ENCODE measurements at regions not wholly inside any gene's neighbourhood (a gene's known extent, or its start where the extent isn't known, plus 50 kb on each side); places are given as distances from the start of the nearest gene placed in this dataset.

DNA sequence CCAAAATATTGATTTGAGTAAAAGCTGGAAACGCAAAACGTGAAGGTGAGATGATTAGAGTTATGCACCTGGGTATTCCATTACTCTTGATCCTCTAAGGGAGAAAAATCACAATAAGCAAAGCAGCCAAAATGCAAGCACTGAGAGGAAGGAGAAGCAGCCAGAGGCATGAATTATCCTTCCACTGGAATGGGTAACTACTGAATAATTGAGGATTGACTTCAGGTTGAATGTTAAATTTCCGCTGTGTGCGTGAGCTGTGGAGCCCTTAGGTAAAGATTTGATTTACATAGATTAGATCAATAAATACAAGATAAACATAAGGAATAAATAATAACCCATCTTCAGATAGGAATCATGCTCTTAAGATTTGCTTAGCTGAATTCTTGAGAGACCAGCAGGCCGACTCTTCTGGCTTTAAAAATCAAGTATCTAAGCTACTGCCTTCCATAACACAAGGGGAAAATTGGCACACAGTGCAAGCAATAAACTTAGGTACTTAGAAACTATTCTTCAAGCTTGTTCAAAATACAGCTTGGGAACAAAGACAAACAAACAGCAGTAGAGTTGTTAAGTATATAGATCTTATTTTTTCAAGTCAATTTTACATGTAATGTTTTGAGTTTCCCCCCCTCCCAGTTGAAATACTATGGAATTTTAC lies 1459.5 kb downstream of the ZPLD1 start:
- Histone ChIP-seq H3K36me3 (ENCODE audit: insufficient read depth, low read length) (no peaks in the 10 kb centered on the region), H3K27ac (ENCODE audit: low read depth, low read length) (no peak overlapping the region), H3K9me3 (ENCODE audit: control insufficient read depth in 1 of 2, low read length in 2 of 2) (no peaks in the 10 kb centered on the region), H3K4me1 (ENCODE audit: insufficient read depth, low read length) (no peaks in the 10 kb centered on the region), H3K27me3 (ENCODE audit: insufficient read depth, low read length) (no peaks in the 10 kb centered on the region), H3K4me3 (ENCODE audit: low read length in 2 of 2) (no peak overlapping the region)
- H3K4me1 Mint-ChIP-seq = no peaks in the 10 kb centered on the region
- no peaks in the 10 kb centered on the region for H3K27me3 Mint-ChIP-seq
- ChIA-PET CTCF (ENCODE audit: partially characterized antibody) (no interaction called here), POLR2A (ENCODE audit: partially characterized antibody) (no interaction called here)
- no peaks in the 10 kb centered on the region for H3K36me3 Mint-ChIP-seq
- no peak for DNase-seq
- no peak overlapping the region for H3K27ac Mint-ChIP-seq
- no peak overlapping the region for H3K4me3 Mint-ChIP-seq
- peaks cover 0 to 2% (median 0%) of the 10 kb centered on the region in 8 donors for H3K9me3 Mint-ChIP-seq
- intact Hi-C loops (cut with micrococcal nuclease) = no loop called here

- Histone ChIP-seq H3K9me3 (ENCODE audit: control insufficient read depth in 1 of 2, low read length in 2 of 2) (no peaks in the 10 kb centered on the region), H3K4me3 (ENCODE audit: low read length in 2 of 2) (no peak overlapping the region), H3K36me3 (ENCODE audit: insufficient read depth, low read length) (no peaks in the 10 kb centered on the region), H3K4me1 (ENCODE audit: insufficient read depth, low read length) (no peaks in the 10 kb centered on the region), H3K27ac (ENCODE audit: low read depth, low read length) (no peak overlapping the region), H3K27me3 (ENCODE audit: insufficient read depth, low read length) (no peaks in the 10 kb centered on the region)
- Mint-ChIP-seq H3K4me3 (no peak overlapping the region), H3K36me3 (no peaks in the 10 kb centered on the region), H3K4me1 (no peaks in the 10 kb centered on the region), H3K27me3 (no peaks in the 10 kb centered on the region), H3K27ac (no peak overlapping the region), H3K9me3 (peaks cover 0 to 6% (median 2%) of the 10 kb centered on the region in 8 donors)
- no peak for DNase-seq
- intact Hi-C loops (cut with micrococcal nuclease) = no loop called here
- ChIA-PET POLR2A (ENCODE audit: partially characterized antibody) (no interaction called here), CTCF (ENCODE audit: partially characterized antibody) (no interaction called here)
Measured at GRCh38 chr3:103899328-103899727, 1464.5 kb downstream of the ZPLD1 start.

- Mint-ChIP-seq H3K36me3 (no peaks in the 10 kb centered on the region), H3K27me3 (no peaks in the 10 kb centered on the region), H3K27ac (no peak overlapping the region), H3K4me1 (no peaks in the 10 kb centered on the region), H3K9me3 (peaks cover 0 to 6% (median 2%) of the 10 kb centered on the region in 8 donors), H3K4me3 (no peak overlapping the region)
- no peaks in the 10 kb centered on the region for H3K9me3 ChIP-seq (ENCODE audit: control insufficient read depth in 1 of 2, low read length in 2 of 2)
- H3K27me3 ChIP-seq (ENCODE audit: insufficient read depth, low read length) = no peaks in the 10 kb centered on the region
- intact Hi-C loops (cut with micrococcal nuclease) = no loop called here
- no peak overlapping the region for H3K4me3 ChIP-seq (ENCODE audit: low read length in 2 of 2)
- DNase-seq = no peak
- H3K4me1 ChIP-seq (ENCODE audit: insufficient read depth, low read length) = no peaks in the 10 kb centered on the region
- H3K36me3 ChIP-seq (ENCODE audit: insufficient read depth, low read length) = no peaks in the 10 kb centered on the region
- ChIA-PET POLR2A (ENCODE audit: partially characterized antibody) (no interaction called here), CTCF (ENCODE audit: partially characterized antibody) (no interaction called here)
- H3K27ac ChIP-seq (ENCODE audit: low read depth, low read length) = no peak overlapping the region
Measured at GRCh38 chr3:103904991-103905390, 1461.7 kb upstream of the ALCAM start.

- no peak overlapping the region for H3K27ac Mint-ChIP-seq
- Histone ChIP-seq H3K9me3 (ENCODE audit: control insufficient read depth in 1 of 2, low read length in 2 of 2) (no peaks in the 10 kb centered on the region), H3K27ac (ENCODE audit: low read depth, low read length) (no peak overlapping the region), H3K36me3 (ENCODE audit: insufficient read depth, low read length) (no peaks in the 10 kb centered on the region), H3K4me3 (ENCODE audit: low read length in 2 of 2) (no peak overlapping the region), H3K27me3 (ENCODE audit: insufficient read depth, low read length) (no peaks in the 10 kb centered on the region), H3K4me1 (ENCODE audit: insufficient read depth, low read length) (no peaks in the 10 kb centered on the region)
- intact Hi-C loops (cut with micrococcal nuclease) = no loop called here
- no peaks in the 10 kb centered on the region for H3K36me3 Mint-ChIP-seq
- no peak overlapping the region for H3K4me3 Mint-ChIP-seq
- no peaks in the 10 kb centered on the region for H3K27me3 Mint-ChIP-seq
- ChIA-PET CTCF (ENCODE audit: partially characterized antibody) (no interaction called here), POLR2A (ENCODE audit: partially characterized antibody) (no interaction called here)
- no peaks in the 10 kb centered on the region for H3K4me1 Mint-ChIP-seq
- DNase-seq = no peak
- peaks cover 0 to 6% (median 2%) of the 10 kb centered on the region in 8 donors for H3K9me3 Mint-ChIP-seq
Measured at GRCh38 chr3:103906304-103906703, 1460.4 kb upstream of the ALCAM start.

GRCh38 chr3:103906808-103907207 lies 1459.9 kb upstream of the ALCAM start:
- Histone ChIP-seq H3K4me1 (ENCODE audit: insufficient read depth, low read length) (no peaks in the 10 kb centered on the region), H3K36me3 (ENCODE audit: insufficient read depth, low read length) (no peaks in the 10 kb centered on the region), H3K4me3 (ENCODE audit: low read length in 2 of 2) (no peak overlapping the region), H3K9me3 (ENCODE audit: control insufficient read depth in 1 of 2, low read length in 2 of 2) (no peaks in the 10 kb centered on the region), H3K27ac (ENCODE audit: low read depth, low read length) (no peak overlapping the region), H3K27me3 (ENCODE audit: insufficient read depth, low read length) (no peaks in the 10 kb centered on the region)
- Mint-ChIP-seq H3K4me3 (no peak overlapping the region), H3K9me3 (peaks cover 0 to 5% (median 2%) of the 10 kb centered on the region in 8 donors), H3K27me3 (no peaks in the 10 kb centered on the region), H3K4me1 (no peaks in the 10 kb centered on the region), H3K36me3 (no peaks in the 10 kb centered on the region), H3K27ac (no peak overlapping the region)
- intact Hi-C loops (cut with micrococcal nuclease) = no loop called here
- ChIA-PET CTCF (ENCODE audit: partially characterized antibody) (no interaction called here), POLR2A (ENCODE audit: partially characterized antibody) (no interaction called here)
- no peak for DNase-seq

- ChIA-PET CTCF (ENCODE audit: partially characterized antibody) (no interaction called here), POLR2A (ENCODE audit: partially characterized antibody) (no interaction called here)
- H3K4me1 Mint-ChIP-seq = no peaks in the 10 kb centered on the region
- no peak for DNase-seq
- intact Hi-C loops (cut with micrococcal nuclease) = no loop called here
- Histone ChIP-seq H3K27ac (ENCODE audit: low read depth, low read length) (no peak overlapping the region), H3K9me3 (ENCODE audit: control insufficient read depth in 1 of 2, low read length in 2 of 2) (no peaks in the 10 kb centered on the region), H3K4me1 (ENCODE audit: insufficient read depth, low read length) (no peaks in the 10 kb centered on the region), H3K27me3 (ENCODE audit: insufficient read depth, low read length) (no peaks in the 10 kb centered on the region), H3K4me3 (ENCODE audit: low read length in 2 of 2) (no peak overlapping the region), H3K36me3 (ENCODE audit: insufficient read depth, low read length) (no peaks in the 10 kb centered on the region)
- H3K27me3 Mint-ChIP-seq = no peaks in the 10 kb centered on the region
- H3K36me3 Mint-ChIP-seq = no peaks in the 10 kb centered on the region
- peaks cover 0 to 1% (median 0%) of the 10 kb centered on the region in 8 donors for H3K9me3 Mint-ChIP-seq
- no peak overlapping the region for H3K27ac Mint-ChIP-seq
- no peak overlapping the region for H3K4me3 Mint-ChIP-seq
Measured at GRCh38 chr3:103907567-103907966, 1459.1 kb upstream of the ALCAM start.

DNA sequence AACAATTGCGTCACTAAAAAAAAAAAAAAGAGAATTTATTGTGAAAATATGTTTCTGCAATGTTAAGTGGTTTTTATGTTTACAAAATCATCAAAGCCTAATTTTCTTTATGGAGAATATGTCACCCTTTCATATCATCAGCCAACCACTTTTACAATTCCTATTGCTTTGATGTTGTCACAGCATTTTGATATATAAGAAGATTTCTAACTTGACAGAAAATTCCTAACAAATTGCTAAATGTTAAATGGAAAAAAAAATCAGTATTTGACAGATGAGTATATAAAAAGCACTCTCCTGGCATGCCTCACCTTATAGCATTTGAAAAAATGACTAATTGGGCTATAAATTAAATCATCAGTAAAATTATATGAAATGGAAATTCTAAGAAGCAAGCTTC lies 1457.3 kb upstream of the ALCAM start:
- no peaks in the 10 kb centered on the region for H3K27me3 Mint-ChIP-seq
- no peaks in the 10 kb centered on the region for H3K4me1 Mint-ChIP-seq
- H3K9me3 Mint-ChIP-seq = no peaks in the 10 kb centered on the region
- H3K4me3 ChIP-seq (ENCODE audit: low read length in 2 of 2) = no peak overlapping the region
- H3K27ac Mint-ChIP-seq = no peak overlapping the region
- ChIA-PET POLR2A (ENCODE audit: partially characterized antibody) (no interaction called here), CTCF (ENCODE audit: partially characterized antibody) (no interaction called here)
- DNase-seq = no peak
- H3K4me1 ChIP-seq (ENCODE audit: insufficient read depth, low read length) = no peaks in the 10 kb centered on the region
- H3K27me3 ChIP-seq (ENCODE audit: insufficient read depth, low read length) = no peaks in the 10 kb centered on the region
- no peaks in the 10 kb centered on the region for H3K9me3 ChIP-seq (ENCODE audit: control insufficient read depth in 1 of 2, low read length in 2 of 2)
- H3K36me3 ChIP-seq (ENCODE audit: insufficient read depth, low read length) = no peaks in the 10 kb centered on the region
- no peaks in the 10 kb centered on the region for H3K36me3 Mint-ChIP-seq
- no peak overlapping the region for H3K4me3 Mint-ChIP-seq
- no peak overlapping the region for H3K27ac ChIP-seq (ENCODE audit: low read depth, low read length)
- intact Hi-C loops (cut with micrococcal nuclease) = no loop called here

- no peak overlapping the region for H3K27ac Mint-ChIP-seq
- H3K36me3 ChIP-seq (ENCODE audit: insufficient read depth, low read length) = no peaks in the 10 kb centered on the region
- ChIA-PET CTCF (ENCODE audit: partially characterized antibody) (interaction anchor here (0.5 kb wide), 1 partner anchor 9 kb away, joined by 3 read pairs; no protein-coding TSS in a partner anchor), POLR2A (ENCODE audit: partially characterized antibody) (no interaction called here)
- no peaks in the 10 kb centered on the region for H3K27me3 ChIP-seq (ENCODE audit: insufficient read depth, low read length)
- H3K4me3 ChIP-seq (ENCODE audit: low read length in 2 of 2) = no peak overlapping the region
- intact Hi-C loops (cut with micrococcal nuclease) = loop anchor here (5.0 kb wide), 1 partner anchor 904 kb away; no protein-coding TSS in a partner anchor
- H3K9me3 ChIP-seq (ENCODE audit: control insufficient read depth in 1 of 2, low read length in 2 of 2) = no peaks in the 10 kb centered on the region
- no peaks in the 10 kb centered on the region for H3K36me3 Mint-ChIP-seq
- H3K27ac ChIP-seq (ENCODE audit: low read depth, low read length) = no peak overlapping the region
- H3K4me1 Mint-ChIP-seq = no peaks in the 10 kb centered on the region
- H3K4me1 ChIP-seq (ENCODE audit: insufficient read depth, low read length) = no peaks in the 10 kb centered on the region
- no peak for DNase-seq
- H3K27me3 Mint-ChIP-seq = no peaks in the 10 kb centered on the region
- no peaks in the 10 kb centered on the region for H3K9me3 Mint-ChIP-seq
- H3K4me3 Mint-ChIP-seq = no peak overlapping the region
Measured at GRCh38 chr3:103918336-103918735, 1448.4 kb upstream of the ALCAM start.
